ENCODE measurements at regions not wholly inside any gene's neighbourhood (a gene's known extent, or its start where the extent isn't known, plus 50 kb on each side); places are given as distances from the start of the nearest gene placed in this dataset.

DNA sequence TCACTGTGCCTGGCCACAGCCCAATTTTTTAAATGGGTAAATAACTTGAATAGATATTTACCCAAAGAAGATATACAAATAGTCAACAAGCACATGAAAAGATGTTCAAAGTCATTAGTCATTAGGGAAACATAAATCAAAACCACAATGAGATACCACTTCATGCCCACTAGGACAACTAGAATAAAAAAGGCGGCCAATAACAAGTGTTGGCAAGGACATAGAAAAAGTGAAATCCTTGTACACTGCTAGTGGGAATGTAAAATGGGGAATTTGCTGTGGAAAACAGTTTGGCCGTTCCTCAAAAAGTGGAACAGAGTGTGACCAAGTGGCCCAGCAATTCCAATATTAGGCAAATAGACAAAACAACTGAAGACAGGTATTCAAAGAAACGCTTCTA, 270.1 kb downstream of the TFCP2L1 start:
- no peak overlapping the region for H3K4me2 ChIP-seq
- H2AFZ ChIP-seq (ENCODE audit: low read depth) = no peak overlapping the region
- H3K36me3 ChIP-seq (ENCODE audit: insufficient read depth) = no peaks in the 10 kb centered on the region
- H3K79me2 ChIP-seq (ENCODE audit: insufficient read depth, low read depth) = no peaks in the 10 kb centered on the region
- no peaks in the 10 kb centered on the region for H3K27me3 ChIP-seq (ENCODE audit: insufficient read depth, low read depth)
- H3K27ac ChIP-seq = no peak overlapping the region
- no peak overlapping the region for H3K9ac ChIP-seq
- H4K20me1 ChIP-seq (ENCODE audit: insufficient read depth) = no peaks in the 10 kb centered on the region
- no peak overlapping the region for H3K4me3 ChIP-seq (IDR thresholded peaks at IDR 0.05; ENCODE audit: insufficient read depth, low read depth, low read length)
- TF ChIP-seq, protein P1, sequence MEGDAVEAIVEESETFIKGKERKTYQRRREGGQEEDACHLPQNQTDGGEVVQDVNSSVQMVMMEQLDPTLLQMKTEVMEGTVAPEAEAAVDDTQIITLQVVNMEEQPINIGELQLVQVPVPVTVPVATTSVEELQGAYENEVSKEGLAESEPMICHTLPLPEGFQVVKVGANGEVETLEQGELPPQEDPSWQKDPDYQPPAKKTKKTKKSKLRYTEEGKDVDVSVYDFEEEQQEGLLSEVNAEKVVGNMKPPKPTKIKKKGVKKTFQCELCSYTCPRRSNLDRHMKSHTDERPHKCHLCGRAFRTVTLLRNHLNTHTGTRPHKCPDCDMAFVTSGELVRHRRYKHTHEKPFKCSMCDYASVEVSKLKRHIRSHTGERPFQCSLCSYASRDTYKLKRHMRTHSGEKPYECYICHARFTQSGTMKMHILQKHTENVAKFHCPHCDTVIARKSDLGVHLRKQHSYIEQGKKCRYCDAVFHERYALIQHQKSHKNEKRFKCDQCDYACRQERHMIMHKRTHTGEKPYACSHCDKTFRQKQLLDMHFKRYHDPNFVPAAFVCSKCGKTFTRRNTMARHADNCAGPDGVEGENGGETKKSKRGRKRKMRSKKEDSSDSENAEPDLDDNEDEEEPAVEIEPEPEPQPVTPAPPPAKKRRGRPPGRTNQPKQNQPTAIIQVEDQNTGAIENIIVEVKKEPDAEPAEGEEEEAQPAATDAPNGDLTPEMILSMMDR (conservative IDR thresholded peaks at IDR 0.05; ENCODE audit: low read depth, low read length) = no peak
- H3K4me1 ChIP-seq (ENCODE audit: low read depth, poor library complexity, severe bottlenecking) = no peaks in the 10 kb centered on the region

DNA sequence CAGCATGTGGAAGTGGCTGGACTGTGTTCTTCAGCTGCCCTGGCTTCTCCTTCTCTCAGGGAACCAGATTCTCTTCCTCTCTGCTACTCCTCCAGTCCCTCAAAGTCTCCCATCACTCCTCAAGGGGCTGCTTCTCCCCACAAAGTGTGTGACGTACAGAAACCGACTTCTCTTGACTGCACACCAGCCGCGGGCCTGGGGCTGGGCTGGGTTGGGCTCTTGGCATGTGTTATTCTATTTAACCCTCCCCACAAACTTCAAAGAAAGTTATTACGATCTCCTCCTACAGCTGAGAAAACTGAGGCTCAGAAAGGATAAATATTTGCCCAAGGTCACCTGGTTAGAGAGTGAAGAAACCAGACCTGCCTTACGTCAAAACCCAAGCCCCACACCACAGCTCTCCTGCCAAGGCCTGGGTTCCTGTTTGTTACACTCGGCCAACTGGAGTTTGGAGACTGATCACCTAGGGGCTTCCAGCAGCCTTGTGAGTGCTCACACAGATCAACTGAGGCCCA, 269.0 kb downstream of the TFCP2L1 start:
- H3K27ac ChIP-seq = no peak overlapping the region
- H3K4me3 ChIP-seq (IDR thresholded peaks at IDR 0.05; ENCODE audit: insufficient read depth, low read depth, low read length) = no peak overlapping the region
- H3K79me2 ChIP-seq (ENCODE audit: insufficient read depth, low read depth) = no peaks in the 10 kb centered on the region
- TF ChIP-seq, protein P1 (conservative IDR thresholded peaks at IDR 0.05; ENCODE audit: low read depth, low read length) = no peak
- H3K36me3 ChIP-seq (ENCODE audit: insufficient read depth) = no peaks in the 10 kb centered on the region
- H3K27me3 ChIP-seq (ENCODE audit: insufficient read depth, low read depth) = no peaks in the 10 kb centered on the region
- H3K4me1 ChIP-seq (ENCODE audit: low read depth, poor library complexity, severe bottlenecking) = no peaks in the 10 kb centered on the region
- no peak overlapping the region for H3K9ac ChIP-seq
- H2AFZ ChIP-seq (ENCODE audit: low read depth) = no peak overlapping the region
- no peak overlapping the region for H3K4me2 ChIP-seq
- no peaks in the 10 kb centered on the region for H4K20me1 ChIP-seq (ENCODE audit: insufficient read depth)

DNA sequence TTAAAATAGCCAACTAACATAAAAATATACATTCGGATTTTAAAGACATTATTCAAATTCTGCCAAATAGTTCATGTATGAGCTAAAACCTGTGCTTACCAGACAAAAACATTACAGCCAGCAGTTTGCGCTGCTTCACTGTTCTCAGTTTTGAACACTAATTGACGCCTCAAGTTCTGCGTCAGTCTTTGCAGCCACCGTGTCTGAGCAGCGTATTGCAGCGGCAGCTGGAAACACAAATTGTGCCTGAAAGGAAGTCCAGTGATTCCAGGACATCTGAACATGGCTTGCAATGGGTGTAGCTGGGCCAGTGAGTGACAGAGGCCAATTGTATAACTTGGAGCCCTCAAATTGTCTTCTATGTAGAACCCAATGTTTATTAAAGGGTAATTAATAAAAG, 267.6 kb downstream of the TFCP2L1 start:
- no peaks in the 10 kb centered on the region for H3K36me3 ChIP-seq (ENCODE audit: insufficient read depth)

DNA sequence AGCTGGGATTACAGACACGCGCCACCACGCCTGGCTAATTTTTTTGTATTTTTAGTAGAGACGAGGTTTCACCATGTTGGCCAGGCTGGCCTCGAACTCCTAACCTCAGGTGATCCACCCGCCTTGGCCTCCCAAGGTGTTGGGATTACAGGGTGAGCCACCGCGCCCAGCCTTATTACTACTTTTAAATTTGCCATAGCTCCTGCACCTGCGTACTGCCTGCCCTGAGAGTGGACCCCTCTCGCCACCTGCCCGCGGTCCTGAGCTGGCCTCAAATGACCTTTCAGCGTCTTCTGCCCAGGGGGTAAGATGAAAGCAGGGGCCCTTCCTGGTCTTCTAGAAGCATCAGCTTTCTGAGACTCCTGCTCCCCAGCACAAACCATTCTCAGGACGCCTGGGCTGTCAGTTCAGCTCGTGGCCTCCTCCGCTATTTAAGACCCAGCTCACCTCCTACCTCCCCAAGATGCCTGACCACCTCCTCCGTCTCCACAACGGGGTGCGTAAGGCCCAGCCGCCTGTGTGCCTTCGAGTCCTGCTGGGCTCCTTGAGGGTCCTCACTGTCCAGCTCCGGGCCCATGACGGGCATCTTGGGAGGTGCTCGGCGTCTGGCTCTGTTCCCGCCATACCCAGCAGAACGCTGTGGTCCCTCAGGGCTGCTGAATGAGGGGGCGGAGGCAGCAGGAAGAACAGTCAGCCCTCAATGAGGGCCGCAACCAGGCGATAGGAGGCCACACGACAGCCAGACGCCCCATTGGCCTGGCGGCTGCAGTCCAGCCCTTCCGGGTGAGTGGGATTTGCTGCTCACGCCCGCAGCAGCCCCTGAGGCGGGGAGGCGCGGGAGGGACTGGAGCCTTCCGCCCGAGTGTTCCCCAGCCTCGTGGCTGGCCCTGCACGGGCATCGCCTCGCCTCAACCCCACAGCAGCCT, 266.6 kb downstream of the TFCP2L1 start:
- H2AFZ ChIP-seq (ENCODE audit: low read depth) = no peak overlapping the region

More for the DNA sequence above, 267.6 kb downstream of the TFCP2L1 start:
- Histone ChIP-seq H4K20me1 (ENCODE audit: insufficient read depth) (no peaks in the 10 kb centered on the region), H3K4me2 (no peak overlapping the region), H3K4me3 (IDR thresholded peaks at IDR 0.05; ENCODE audit: insufficient read depth, low read depth, low read length) (no peak overlapping the region), H2AFZ (ENCODE audit: low read depth) (no peak overlapping the region), H3K4me1 (ENCODE audit: low read depth, poor library complexity, severe bottlenecking) (no peaks in the 10 kb centered on the region), H3K27me3 (ENCODE audit: insufficient read depth, low read depth) (no peaks in the 10 kb centered on the region), H3K27ac (no peak overlapping the region), H3K79me2 (ENCODE audit: insufficient read depth, low read depth) (no peaks in the 10 kb centered on the region), H3K9ac (no peak overlapping the region)
- TF ChIP-seq, protein P1 (conservative IDR thresholded peaks at IDR 0.05; ENCODE audit: low read depth, low read length) = no peak

More for the DNA sequence above, 266.6 kb downstream of the TFCP2L1 start:
- no peaks in the 10 kb centered on the region for H3K36me3 ChIP-seq (ENCODE audit: insufficient read depth)
- no peak overlapping the region for H3K27ac ChIP-seq
- no peak overlapping the region for H3K4me2 ChIP-seq
- H3K4me1 ChIP-seq (ENCODE audit: low read depth, poor library complexity, severe bottlenecking) = no peaks in the 10 kb centered on the region
- H4K20me1 ChIP-seq (ENCODE audit: insufficient read depth) = no peaks in the 10 kb centered on the region
- H3K79me2 ChIP-seq (ENCODE audit: insufficient read depth, low read depth) = no peaks in the 10 kb centered on the region
- no peaks in the 10 kb centered on the region for H3K27me3 ChIP-seq (ENCODE audit: insufficient read depth, low read depth)
- TF ChIP-seq, protein P1 (conservative IDR thresholded peaks at IDR 0.05; ENCODE audit: low read depth, low read length) = no peak
- H3K4me3 ChIP-seq (IDR thresholded peaks at IDR 0.05; ENCODE audit: insufficient read depth, low read depth, low read length) = no peak overlapping the region
- no peak overlapping the region for H3K9ac ChIP-seq

All from KMS-11 (cell line).